IPS-18a (cell line): ENCODE measurements at regions not wholly inside any gene's neighbourhood (a gene's known extent, or its start where the extent isn't known, plus 50 kb on each side); places are given as distances from the start of the nearest gene placed in this dataset.

Source experiments
- H3K27ac ChIP-seq: one replicate; pipeline ENCODE4 v1.5.1; 2013; ENCODE audit warnings: low read length
- H3K27me3 ChIP-seq: one replicate; pipeline ENCODE4 v1.6.1; 2013; ENCODE audit warnings: mild to moderate bottlenecking, low read length; ENCODE audit not compliant: control insufficient read depth, insufficient read depth
- H3K36me3 ChIP-seq: one replicate; pipeline ENCODE4 v1.6.1; 2013; ENCODE audit warnings: low read depth, low read length; ENCODE audit not compliant: control insufficient read depth
- H3K4me1 ChIP-seq: one replicate; pipeline ENCODE4 v1.6.1; 2013; ENCODE audit warnings: low read depth, low read length; ENCODE audit not compliant: control insufficient read depth
- H3K4me3 ChIP-seq: one replicate; pipeline ENCODE4 v1.5.1; 2013; ENCODE audit warnings: low read length
- H3K9ac ChIP-seq: one replicate; pipeline ENCODE4 v1.6.1; 2013; ENCODE audit warnings: mild to moderate bottlenecking, low read length, moderate library complexity
- H3K9me3 ChIP-seq: one replicate; pipeline ENCODE4 v1.6.1; 2013; ENCODE audit warnings: low read depth, low read length; ENCODE audit not compliant: control insufficient read depth

DNA sequence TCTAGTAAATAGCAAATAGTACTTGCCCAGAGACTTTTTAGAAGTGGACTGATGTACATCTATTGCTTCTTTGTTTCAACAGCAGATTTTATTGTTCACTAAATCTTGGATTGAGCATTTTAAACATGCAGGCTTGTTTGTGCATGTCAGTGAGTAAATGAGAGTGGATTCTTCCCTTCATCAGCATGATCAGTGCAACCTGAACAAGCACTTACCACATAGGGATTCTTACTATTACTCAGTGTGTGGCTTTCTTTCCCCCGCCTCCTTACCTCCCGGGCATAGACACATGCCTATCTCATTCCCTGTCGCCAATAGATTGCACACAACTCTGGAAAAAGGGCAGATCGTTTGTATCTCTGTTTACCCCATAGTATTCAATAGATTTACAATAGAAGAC lies 197.5 kb downstream of the C11orf87 start:
- Histone ChIP-seq H3K27me3 (no peaks in the 10 kb centered on the region), H3K9ac (no peak overlapping the region), H3K4me1 (no peaks in the 10 kb centered on the region), H3K4me3 (no peak overlapping the region), H3K27ac (no peak overlapping the region), H3K9me3 (no peaks in the 10 kb centered on the region), H3K36me3 (no peaks in the 10 kb centered on the region)

DNA sequence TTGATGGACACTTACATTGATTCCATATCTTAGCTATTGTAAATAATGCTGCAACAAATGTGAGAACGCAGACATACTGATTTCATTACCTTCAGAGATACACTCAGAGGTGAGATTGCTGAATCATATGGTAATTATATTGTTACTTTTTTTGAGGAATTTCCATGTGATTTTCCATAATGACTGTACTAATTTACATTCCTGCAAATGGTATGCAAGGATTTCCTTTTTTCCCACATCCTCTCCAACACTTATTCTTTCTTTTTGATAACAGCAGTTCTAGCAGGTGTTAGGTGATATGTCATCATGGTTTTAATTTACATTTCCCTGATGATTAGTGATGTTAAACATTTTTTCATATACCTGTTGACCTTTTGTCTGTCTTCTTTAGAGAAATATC lies 207.7 kb downstream of the C11orf87 start:
- Histone ChIP-seq H3K27me3 (no peaks in the 10 kb centered on the region), H3K4me3 (no peak overlapping the region)

DNA sequence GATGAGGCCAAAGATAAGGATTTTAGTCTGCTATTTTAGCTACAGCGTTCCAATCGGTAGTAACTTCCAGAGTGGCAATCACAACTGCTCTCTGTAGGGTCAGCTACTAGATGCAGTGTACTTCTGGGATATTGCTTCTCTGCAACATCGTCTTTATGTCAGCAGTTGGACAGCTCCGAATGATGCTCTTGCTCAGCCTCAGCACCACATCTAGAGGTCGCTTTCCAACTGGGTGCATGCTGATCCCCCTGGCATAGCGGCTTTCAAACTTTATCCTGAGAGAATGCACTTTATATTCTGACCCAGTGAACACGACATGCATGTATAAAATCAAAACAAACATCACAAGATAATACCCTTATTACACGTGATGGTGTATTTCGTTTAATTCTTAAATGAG lies 219.6 kb downstream of the C11orf87 start:
- Histone ChIP-seq H3K9ac (no peak overlapping the region), H3K4me1 (no peaks in the 10 kb centered on the region), H3K27me3 (no peaks in the 10 kb centered on the region), H3K9me3 (no peaks in the 10 kb centered on the region), H3K4me3 (no peak overlapping the region), H3K36me3 (no peaks in the 10 kb centered on the region), H3K27ac (no peak overlapping the region)

More for the DNA sequence above, 207.7 kb downstream of the C11orf87 start:
- Histone ChIP-seq H3K27ac (no peak overlapping the region), H3K36me3 (no peaks in the 10 kb centered on the region), H3K9ac (no peak overlapping the region), H3K4me1 (no peaks in the 10 kb centered on the region), H3K9me3 (no peaks in the 10 kb centered on the region)

DNA sequence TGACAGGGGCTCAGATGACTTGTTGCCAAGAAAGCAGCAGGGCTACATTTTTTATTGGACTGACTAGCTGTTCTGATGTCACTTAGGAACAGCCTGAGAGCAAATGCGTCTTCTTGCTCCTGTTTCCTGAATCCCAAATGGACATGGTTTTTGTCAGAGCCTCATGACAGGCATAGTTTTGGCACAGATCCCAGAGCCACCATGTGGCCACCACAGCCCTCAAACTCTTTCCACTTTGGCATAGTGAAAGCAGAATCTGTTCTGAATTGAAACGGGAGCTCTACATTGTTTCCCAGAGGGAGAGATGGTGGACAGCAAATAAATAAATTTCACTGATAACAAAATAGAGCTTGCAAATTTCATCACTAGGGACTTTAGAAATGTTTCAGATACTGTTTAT lies 222.2 kb downstream of the C11orf87 start:
- Histone ChIP-seq H3K9me3 (no peaks in the 10 kb centered on the region), H3K4me1 (no peaks in the 10 kb centered on the region), H3K27ac (no peak overlapping the region), H3K9ac (no peak overlapping the region), H3K4me3 (no peak overlapping the region), H3K36me3 (no peaks in the 10 kb centered on the region), H3K27me3 (no peaks in the 10 kb centered on the region)

DNA sequence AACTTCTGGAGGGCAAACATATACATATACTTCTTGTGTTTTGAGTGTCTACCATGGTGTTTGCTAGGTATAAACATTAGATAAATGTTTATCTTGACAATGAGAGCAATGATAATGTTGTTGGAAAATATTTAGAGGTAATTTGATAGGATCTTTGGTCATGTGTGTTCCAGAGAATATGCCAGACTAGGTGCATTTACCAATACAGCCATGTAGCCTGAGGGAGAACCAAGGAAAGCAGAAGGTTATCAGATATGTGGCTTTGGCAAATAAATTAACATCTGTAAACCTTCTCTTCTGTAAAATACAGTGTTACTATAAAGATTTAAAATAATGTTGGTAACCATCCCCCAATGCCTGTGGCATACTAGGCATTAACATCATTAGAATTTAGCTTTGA lies 226.8 kb downstream of the C11orf87 start:
- H3K27ac ChIP-seq: no peak overlapping the region
- H3K4me1 ChIP-seq: no peaks in the 10 kb centered on the region
- H3K9me3 ChIP-seq: no peaks in the 10 kb centered on the region
- no peaks in the 10 kb centered on the region for H3K36me3 ChIP-seq
- no peak overlapping the region for H3K4me3 ChIP-seq
- no peak overlapping the region for H3K9ac ChIP-seq
- H3K27me3 ChIP-seq: no peaks in the 10 kb centered on the region

DNA sequence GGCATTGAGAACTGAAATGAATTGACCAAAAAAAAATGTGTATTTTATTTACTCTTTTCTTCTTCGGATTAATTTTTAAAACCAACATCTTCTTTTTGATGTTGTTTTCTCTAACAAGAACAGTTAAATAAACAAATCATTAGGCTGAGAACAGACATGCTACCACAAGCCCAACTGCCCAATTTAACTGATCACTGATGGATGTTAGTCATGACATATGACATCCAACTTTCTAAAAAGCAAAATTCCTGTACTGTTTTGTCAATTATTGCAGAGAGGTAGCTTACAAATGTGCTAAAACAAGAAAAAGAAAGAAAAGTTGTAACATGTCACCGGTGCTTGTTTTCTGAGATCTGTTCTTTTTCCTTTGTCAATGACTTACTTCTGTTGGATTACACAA lies 232.1 kb downstream of the C11orf87 start:
- H3K9me3 ChIP-seq: no peaks in the 10 kb centered on the region
- no peak overlapping the region for H3K9ac ChIP-seq
- H3K4me3 ChIP-seq: no peak overlapping the region
- H3K4me1 ChIP-seq: no peaks in the 10 kb centered on the region
- no peaks in the 10 kb centered on the region for H3K36me3 ChIP-seq
- no peaks in the 10 kb centered on the region for H3K27me3 ChIP-seq
- no peak overlapping the region for H3K27ac ChIP-seq

DNA sequence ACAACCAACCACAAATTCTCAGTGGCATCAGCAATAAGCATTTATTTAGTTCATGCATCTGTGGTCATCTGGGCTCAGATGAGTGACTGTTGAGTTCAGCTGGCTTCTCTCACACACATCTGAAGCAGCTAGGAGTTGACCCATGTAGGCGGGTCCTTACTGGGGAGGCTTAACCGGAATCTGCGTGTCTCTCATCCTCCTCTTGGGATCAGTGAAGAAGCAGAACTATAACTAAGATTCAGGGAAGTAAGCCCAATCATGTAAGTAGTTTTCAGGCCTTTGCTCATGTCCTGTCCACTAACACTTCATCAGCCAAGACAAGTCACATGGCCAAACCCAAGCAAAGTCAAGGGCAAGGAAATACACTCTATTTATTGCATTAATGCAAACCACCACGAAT lies 236.2 kb downstream of the C11orf87 start:
- H3K9me3 ChIP-seq: no peaks in the 10 kb centered on the region
- no peaks in the 10 kb centered on the region for H3K27me3 ChIP-seq
- no peaks in the 10 kb centered on the region for H3K4me1 ChIP-seq
- no peak overlapping the region for H3K4me3 ChIP-seq
- H3K27ac ChIP-seq: no peak overlapping the region
- H3K36me3 ChIP-seq: no peaks in the 10 kb centered on the region
- H3K9ac ChIP-seq: no peak overlapping the region

DNA sequence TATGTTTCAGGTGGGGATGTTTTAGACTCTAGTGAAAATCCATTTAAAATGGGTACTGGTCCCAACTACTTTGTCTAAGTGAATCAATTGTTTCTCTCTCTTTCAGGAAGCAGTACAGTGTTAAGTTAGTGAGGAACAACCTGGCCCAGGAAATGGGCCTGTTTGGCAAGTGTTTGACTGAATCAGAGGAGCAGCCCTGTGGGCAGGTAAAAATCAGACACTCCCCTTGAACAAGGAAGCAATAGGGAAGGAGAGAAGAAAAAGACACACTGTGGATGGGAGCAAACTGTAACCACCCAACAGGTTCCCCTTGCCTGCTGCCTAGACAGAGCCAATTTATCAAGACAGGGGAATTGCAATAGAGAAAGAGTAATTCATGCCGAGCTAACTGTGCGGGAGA lies 245.7 kb downstream of the C11orf87 start:
- Histone ChIP-seq H3K36me3 (no peaks in the 10 kb centered on the region), H3K4me3 (no peak overlapping the region), H3K9me3 (no peaks in the 10 kb centered on the region), H3K9ac (no peak overlapping the region), H3K4me1 (no peaks in the 10 kb centered on the region), H3K27ac (no peak overlapping the region), H3K27me3 (no peaks in the 10 kb centered on the region)

DNA sequence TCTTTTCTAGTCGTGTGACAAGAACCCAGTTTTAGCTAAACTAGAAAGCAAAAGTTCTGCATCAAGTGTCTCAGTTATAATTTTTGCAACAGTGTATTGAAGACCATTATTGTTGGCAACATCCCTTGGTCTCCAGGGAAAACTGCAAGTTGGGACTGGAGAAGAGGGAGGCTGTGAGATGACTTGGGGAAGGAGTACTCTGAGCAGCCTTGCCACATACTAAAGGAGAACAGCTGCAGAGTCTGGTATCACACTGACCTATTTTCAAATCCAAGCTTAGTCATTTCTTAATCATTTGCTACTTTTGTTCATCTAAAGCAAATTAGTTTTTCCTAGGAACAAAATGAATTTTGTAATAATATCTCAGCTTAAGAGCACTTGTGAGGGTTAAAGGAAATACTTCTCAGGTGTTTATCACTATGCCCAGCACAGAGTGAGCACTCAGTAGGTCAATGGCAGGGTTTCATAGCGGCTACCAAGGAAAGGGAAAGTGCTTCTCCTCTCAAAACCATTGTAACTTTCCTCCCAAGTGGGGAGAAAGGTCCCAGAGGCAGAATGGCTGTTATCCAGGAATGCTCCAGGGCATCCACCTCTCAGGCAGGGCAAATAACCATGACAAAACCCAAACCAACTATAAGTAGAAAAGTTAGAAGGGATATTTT lies 247.1 kb downstream of the C11orf87 start:
- Histone ChIP-seq H3K9ac (no peak overlapping the region), H3K4me1 (no peaks in the 10 kb centered on the region), H3K9me3 (no peaks in the 10 kb centered on the region), H3K4me3 (no peak overlapping the region), H3K27me3 (no peaks in the 10 kb centered on the region), H3K36me3 (no peaks in the 10 kb centered on the region), H3K27ac (no peak overlapping the region)

DNA sequence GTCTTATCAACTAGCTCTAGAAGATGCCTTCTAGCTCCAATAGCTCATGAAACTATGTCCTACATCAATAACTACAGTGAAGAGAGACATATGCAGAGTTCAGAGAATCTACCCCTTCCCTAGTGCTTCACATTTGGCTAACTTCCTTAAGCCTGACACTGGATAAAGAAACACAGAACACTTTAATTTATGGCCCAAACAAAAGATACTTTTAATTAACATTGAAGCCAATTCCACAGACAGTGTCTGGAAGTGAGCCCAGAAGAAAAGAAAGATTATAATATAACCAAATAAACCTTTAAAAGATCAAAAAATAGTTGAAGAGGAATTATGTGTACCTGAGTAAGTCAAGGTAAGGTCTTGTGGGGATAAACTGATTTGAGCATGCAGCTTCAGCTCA lies 255.2 kb downstream of the C11orf87 start:
- H3K27me3 ChIP-seq: no peaks in the 10 kb centered on the region
- no peaks in the 10 kb centered on the region for H3K36me3 ChIP-seq

DNA sequence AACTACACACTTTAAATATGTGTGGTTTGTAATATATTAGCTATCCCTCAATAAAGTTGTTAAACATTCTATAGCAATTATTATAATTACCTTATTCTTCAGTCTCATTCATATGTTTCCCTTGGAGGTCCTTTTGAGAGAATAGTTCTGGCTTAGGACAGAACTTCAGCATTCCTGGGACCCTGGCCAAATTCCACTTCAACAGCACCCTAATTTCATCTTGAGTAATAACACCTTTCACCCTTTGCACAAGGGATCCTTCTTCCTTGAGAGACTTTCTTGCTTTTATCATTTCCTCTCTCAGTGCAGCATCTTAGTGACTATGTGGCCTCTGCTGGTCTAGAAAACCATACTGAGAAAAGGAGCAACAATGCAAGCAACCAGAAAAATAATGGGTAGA lies 255.9 kb downstream of the C11orf87 start:
- no peak overlapping the region for H3K9ac ChIP-seq
- no peak overlapping the region for H3K4me3 ChIP-seq
- no peak overlapping the region for H3K27ac ChIP-seq
- no peaks in the 10 kb centered on the region for H3K9me3 ChIP-seq
- no peaks in the 10 kb centered on the region for H3K36me3 ChIP-seq
- no peaks in the 10 kb centered on the region for H3K4me1 ChIP-seq
- no peaks in the 10 kb centered on the region for H3K27me3 ChIP-seq

More for the DNA sequence above, 255.2 kb downstream of the C11orf87 start:
- H3K27ac ChIP-seq: no peak overlapping the region
- no peak overlapping the region for H3K4me3 ChIP-seq
- H3K4me1 ChIP-seq: no peaks in the 10 kb centered on the region
- H3K9ac ChIP-seq: no peak overlapping the region
- no peaks in the 10 kb centered on the region for H3K9me3 ChIP-seq

DNA sequence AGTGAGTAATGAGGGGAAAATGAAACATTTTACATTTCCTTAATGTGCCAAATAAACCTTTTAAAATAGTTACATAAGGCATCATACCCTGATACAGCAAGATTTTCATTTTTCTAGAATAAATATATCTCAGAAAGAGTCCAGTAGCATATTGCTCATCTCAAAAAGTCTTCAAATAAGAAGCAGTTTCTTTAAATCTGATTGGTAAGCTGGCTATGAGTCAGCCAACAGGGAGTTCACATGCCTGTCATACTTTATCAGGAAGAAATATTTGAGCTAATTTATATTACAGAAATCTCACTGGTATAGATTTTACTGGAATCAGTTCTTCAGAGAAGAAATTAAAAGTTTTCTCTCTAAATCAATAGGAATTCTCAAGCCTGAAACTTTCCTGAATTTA lies 258.1 kb downstream of the C11orf87 start:
- no peaks in the 10 kb centered on the region for H3K27me3 ChIP-seq
- H3K36me3 ChIP-seq: no peaks in the 10 kb centered on the region
- no peak overlapping the region for H3K9ac ChIP-seq
- H3K27ac ChIP-seq: no peak overlapping the region
- H3K4me3 ChIP-seq: no peak overlapping the region
- no peaks in the 10 kb centered on the region for H3K4me1 ChIP-seq
- no peaks in the 10 kb centered on the region for H3K9me3 ChIP-seq
